ENCODE measurements at regions not wholly inside any gene's neighbourhood (a gene's known extent, or its start where the extent isn't known, plus 50 kb on each side); places are given as distances from the start of the nearest gene placed in this dataset.
"Not testable (repeated sequence)": the region's sequence is repeated elsewhere in the genome, so short reads cannot be mapped to it uniquely, and the experiment has no call there.

GRCh38 chr1:80310703-80311245 lies 1304.2 kb upstream of the ADGRL4 start:
- Histone ChIP-seq H3K4me3 (ENCODE audit: insufficient read depth in 1 of 2, low read depth in 1 of 2, low read length in 2 of 2) (no peak overlapping the region), H2BK12ac (ENCODE audit: low read length in 2 of 2) (no peak overlapping the region), H2AFZ (ENCODE audit: low read depth, low read length) (no peak overlapping the region), H2AK5ac (ENCODE audit: low read length, severe bottlenecking) (no peak overlapping the region), H3K4ac (ENCODE audit: low read depth in 1 of 2, low read length in 2 of 2) (no peak overlapping the region), H2BK15ac (ENCODE audit: low read depth, poor library complexity, severe bottlenecking) (no peak overlapping the region), H3K4me2 (ENCODE audit: low read length, poor library complexity, severe bottlenecking) (no peak overlapping the region), H3K27me3 (ENCODE audit: control insufficient read depth in 1 of 2, insufficient read depth in 1 of 2, low read length in 2 of 2) (no peaks in the 10 kb centered on the region), H3K9ac (ENCODE audit: low read length) (no peak overlapping the region), H4K8ac (ENCODE audit: low read length) (no peak overlapping the region), H3K14ac (ENCODE audit: low read length in 2 of 2) (no peak overlapping the region), H2BK5ac (ENCODE audit: low read depth, low read length, poor library complexity, severe bottlenecking) (no peak overlapping the region), H3K9me3 (ENCODE audit: control insufficient read depth, low read length) (no peaks in the 10 kb centered on the region), H3K18ac (ENCODE audit: low read depth in 1 of 2, low read length in 2 of 2) (no peak overlapping the region), H3K4me1 (ENCODE audit: control insufficient read depth, insufficient read depth, low read depth, low read length) (no peaks in the 10 kb centered on the region), H3K79me1 (replicated peaks; ENCODE audit: low read length, poor library complexity, severe bottlenecking) (no peaks in the 10 kb centered on the region), H3K27ac (ENCODE audit: low read length, poor library complexity, severe bottlenecking) (no peak overlapping the region), H4K91ac (ENCODE audit: low read length) (no peak overlapping the region), H2BK120ac (ENCODE audit: low read depth, low read length) (no peak overlapping the region), H3K36me3 (ENCODE audit: control insufficient read depth in 1 of 2, insufficient read depth in 2 of 2, low read depth in 1 of 2, low read length in 2 of 2) (no peaks in the 10 kb centered on the region), H3K23ac (ENCODE audit: low read length in 2 of 2) (no peak overlapping the region)
- WGBS: 82% methylated on average over 4 of the region's 4 CpGs
- no peak for DNase-seq

- no peak overlapping the region for H2BK120ac ChIP-seq (ENCODE audit: low read depth, low read length)
- no peak overlapping the region for H3K4me2 ChIP-seq (ENCODE audit: low read length, poor library complexity, severe bottlenecking)
- no peak overlapping the region for H3K27ac ChIP-seq (ENCODE audit: low read length, poor library complexity, severe bottlenecking)
- no peak overlapping the region for H3K18ac ChIP-seq (ENCODE audit: low read depth in 1 of 2, low read length in 2 of 2)
- H3K79me1 ChIP-seq (replicated peaks; ENCODE audit: low read length, poor library complexity, severe bottlenecking): no peaks in the 10 kb centered on the region
- H3K4ac ChIP-seq (ENCODE audit: low read depth in 1 of 2, low read length in 2 of 2): no peak overlapping the region
- no peak overlapping the region for H2AK5ac ChIP-seq (ENCODE audit: low read length, severe bottlenecking)
- no peak overlapping the region for H2BK5ac ChIP-seq (ENCODE audit: low read depth, low read length, poor library complexity, severe bottlenecking)
- H4K91ac ChIP-seq (ENCODE audit: low read length): no peak overlapping the region
- H3K9ac ChIP-seq (ENCODE audit: low read length): no peak overlapping the region
- no peak overlapping the region for H2BK12ac ChIP-seq (ENCODE audit: low read length in 2 of 2)
- H3K4me1 ChIP-seq (ENCODE audit: control insufficient read depth, insufficient read depth, low read depth, low read length): no peaks in the 10 kb centered on the region
- no peaks in the 10 kb centered on the region for H3K9me3 ChIP-seq (ENCODE audit: control insufficient read depth, low read length)
- no peak overlapping the region for H3K4me3 ChIP-seq (ENCODE audit: insufficient read depth in 1 of 2, low read depth in 1 of 2, low read length in 2 of 2)
- H2BK15ac ChIP-seq (ENCODE audit: low read depth, poor library complexity, severe bottlenecking): no peak overlapping the region
- no peak overlapping the region for H3K14ac ChIP-seq (ENCODE audit: low read length in 2 of 2)
- DNase-seq: no peak
- H3K23ac ChIP-seq (ENCODE audit: low read length in 2 of 2): no peak overlapping the region
- no peak overlapping the region for H4K8ac ChIP-seq (ENCODE audit: low read length)
- no peaks in the 10 kb centered on the region for H3K27me3 ChIP-seq (ENCODE audit: control insufficient read depth in 1 of 2, insufficient read depth in 1 of 2, low read length in 2 of 2)
- no peak overlapping the region for H2AFZ ChIP-seq (ENCODE audit: low read depth, low read length)
- H3K36me3 ChIP-seq (ENCODE audit: control insufficient read depth in 1 of 2, insufficient read depth in 2 of 2, low read depth in 1 of 2, low read length in 2 of 2): no peaks in the 10 kb centered on the region
- WGBS: 77% methylated on average over 2 of the region's 2 CpGs
These were observed 1298.9 kb upstream of the ADGRL4 start for GRCh38 chr1:80305466-80305865.

- Histone ChIP-seq H3K4me1 (ENCODE audit: control insufficient read depth, insufficient read depth, low read depth, low read length) (no peaks in the 10 kb centered on the region), H3K18ac (ENCODE audit: low read depth in 1 of 2, low read length in 2 of 2) (no peak overlapping the region), H2BK12ac (ENCODE audit: low read length in 2 of 2) (no peak overlapping the region), H2AFZ (ENCODE audit: low read depth, low read length) (no peak overlapping the region), H2AK5ac (ENCODE audit: low read length, severe bottlenecking) (no peak overlapping the region), H4K91ac (ENCODE audit: low read length) (no peak overlapping the region), H2BK120ac (ENCODE audit: low read depth, low read length) (no peak overlapping the region), H3K36me3 (ENCODE audit: control insufficient read depth in 1 of 2, insufficient read depth in 2 of 2, low read depth in 1 of 2, low read length in 2 of 2) (no peaks in the 10 kb centered on the region), H2BK15ac (ENCODE audit: low read depth, poor library complexity, severe bottlenecking) (no peak overlapping the region), H3K27ac (ENCODE audit: low read length, poor library complexity, severe bottlenecking) (no peak overlapping the region), H3K4me3 (ENCODE audit: insufficient read depth in 1 of 2, low read depth in 1 of 2, low read length in 2 of 2) (no peak overlapping the region), H3K27me3 (ENCODE audit: control insufficient read depth in 1 of 2, insufficient read depth in 1 of 2, low read length in 2 of 2) (no peaks in the 10 kb centered on the region), H3K79me1 (replicated peaks; ENCODE audit: low read length, poor library complexity, severe bottlenecking) (no peaks in the 10 kb centered on the region), H4K8ac (ENCODE audit: low read length) (no peak overlapping the region), H3K9ac (ENCODE audit: low read length) (no peak overlapping the region), H3K23ac (ENCODE audit: low read length in 2 of 2) (no peak overlapping the region), H2BK5ac (ENCODE audit: low read depth, low read length, poor library complexity, severe bottlenecking) (no peak overlapping the region), H3K4me2 (ENCODE audit: low read length, poor library complexity, severe bottlenecking) (no peak overlapping the region), H3K4ac (ENCODE audit: low read depth in 1 of 2, low read length in 2 of 2) (no peak overlapping the region), H3K14ac (ENCODE audit: low read length in 2 of 2) (no peak overlapping the region), H3K9me3 (ENCODE audit: control insufficient read depth, low read length) (no peaks in the 10 kb centered on the region)
- no peak for DNase-seq
- 85% methylated on average over 3 of the region's 3 CpGs for WGBS
These were observed 1287.3 kb upstream of the ADGRL4 start for GRCh38 chr1:80293818-80294217.

GRCh38 chr1:80288750-80289149 lies 1282.2 kb upstream of the ADGRL4 start:
- H3K4me3 ChIP-seq (ENCODE audit: insufficient read depth in 1 of 2, low read depth in 1 of 2, low read length in 2 of 2); H4K8ac ChIP-seq (ENCODE audit: low read length); H2BK12ac ChIP-seq (ENCODE audit: low read length in 2 of 2); H2AFZ ChIP-seq (ENCODE audit: low read depth, low read length); H2BK120ac ChIP-seq (ENCODE audit: low read depth, low read length); H3K79me1 ChIP-seq (replicated peaks; ENCODE audit: low read length, poor library complexity, severe bottlenecking); H3K9ac ChIP-seq (ENCODE audit: low read length); H3K23ac ChIP-seq (ENCODE audit: low read length in 2 of 2); H3K27me3 ChIP-seq (ENCODE audit: control insufficient read depth in 1 of 2, insufficient read depth in 1 of 2, low read length in 2 of 2); H3K4me1 ChIP-seq (ENCODE audit: control insufficient read depth, insufficient read depth, low read depth, low read length); H3K9me3 ChIP-seq (ENCODE audit: control insufficient read depth, low read length); H3K4me2 ChIP-seq (ENCODE audit: low read length, poor library complexity, severe bottlenecking); DNase-seq; H3K27ac ChIP-seq (ENCODE audit: low read length, poor library complexity, severe bottlenecking); H2AK5ac ChIP-seq (ENCODE audit: low read length, severe bottlenecking); H2BK15ac ChIP-seq (ENCODE audit: low read depth, poor library complexity, severe bottlenecking); H3K14ac ChIP-seq (ENCODE audit: low read length in 2 of 2); H4K91ac ChIP-seq (ENCODE audit: low read length); H3K36me3 ChIP-seq (ENCODE audit: control insufficient read depth in 1 of 2, insufficient read depth in 2 of 2, low read depth in 1 of 2, low read length in 2 of 2); H2BK5ac ChIP-seq (ENCODE audit: low read depth, low read length, poor library complexity, severe bottlenecking); H3K4ac ChIP-seq (ENCODE audit: low read depth in 1 of 2, low read length in 2 of 2); H3K18ac ChIP-seq (ENCODE audit: low read depth in 1 of 2, low read length in 2 of 2): not testable (repeated sequence)
- WGBS: 94% methylated on average over 2 of the region's 3 CpGs

Data from mesenchymal stem cell (in vitro differentiated cells and primary cell).